Breast epithelium (tissue), 4 donors: ENCODE measurements at regions not wholly inside any gene's neighbourhood (a gene's known extent, or its start where the extent isn't known, plus 50 kb on each side); places are given as distances from the start of the nearest gene placed in this dataset.

Experiments used
- DNase-seq, 2 donors: peaks; one replicate each; pipeline ENCODE4 v3.0.0-alpha.2; 2019; ENCODE audit warnings: low spot score in 2 of 2
- H3K27ac ChIP-seq, 2 donors: fragments of 200-600 bp; sonication (generic) in 1 of 2; one replicate each; pipeline ENCODE4 v1.5.1; 2016 to 2019; ENCODE audit warnings: mild to moderate bottlenecking in 1 of 2
- H3K27me3 ChIP-seq, 2 donors: fragments of 200-600 bp; sonication (generic) in 1 of 2; one replicate each; pipeline versions ENCODE4 v1.5.1 to v1.6.0; 2017 to 2019; ENCODE audit warnings: control low read depth in 1 of 2, mild to moderate bottlenecking in 1 of 2
- H3K36me3 ChIP-seq: fragments of 200-600 bp; one replicate; pipeline ENCODE4 v1.5.1; 2019
- H3K4me1 ChIP-seq, 2 donors: fragments of 200-600 bp; sonication (generic); one replicate each; pipeline ENCODE4 v1.5.1; 2016 to 2019; ENCODE audit warnings: control low read depth in 1 of 2
- H3K4me3 ChIP-seq, 3 donors: fragments of 200-600 bp; sonication (generic); 1 replicate in 2 of 3; 2 replicates in 1 of 3; pipeline ENCODE4 v1.5.1; 2016 to 2019; ENCODE audit warnings: mild to moderate bottlenecking in 3 of 3, moderate library complexity in 2 of 3
- H3K9me3 ChIP-seq, 2 donors: fragments of 200-600 bp; sonication (generic) in 1 of 2; one replicate each; pipeline ENCODE4 v1.5.1; 2016 to 2019; ENCODE audit warnings: control low read depth in 1 of 2
- POLR2A ChIP-seq: fragments of 450-650 bp; IDR thresholded peaks from one replicate; pipeline ENCODE4 v1.6.1; 2016; ENCODE audit warnings: antibody characterized with exemption, mild to moderate bottlenecking, moderate library complexity
- POLR2AphosphoS5 ChIP-seq, 3 donors: sonication (generic); formaldehyde crosslinking; IDR thresholded peaks; one replicate each; pipeline ENCODE4 v1.6.1; 2017; ENCODE audit warnings: antibody characterized with exemption in 3 of 3
- intact Hi-C: fragments of 100-400 bp; cut with DNase I; formaldehyde crosslinking; loops from one replicate; pipeline ENCODE4 v1.15.1; 2023; ENCODE audit warnings: low total_unique reads
- TF ChIP-seq, protein P1 (sequence below), 3 donors: fragments of 450-650 bp; IDR thresholded peaks; one replicate each; pipeline ENCODE4 v1.5.1; 2016 to 2017; ENCODE audit warnings: antibody characterized with exemption in 3 of 3, mild to moderate bottlenecking in 3 of 3, moderate library complexity in 3 of 3

DNA sequence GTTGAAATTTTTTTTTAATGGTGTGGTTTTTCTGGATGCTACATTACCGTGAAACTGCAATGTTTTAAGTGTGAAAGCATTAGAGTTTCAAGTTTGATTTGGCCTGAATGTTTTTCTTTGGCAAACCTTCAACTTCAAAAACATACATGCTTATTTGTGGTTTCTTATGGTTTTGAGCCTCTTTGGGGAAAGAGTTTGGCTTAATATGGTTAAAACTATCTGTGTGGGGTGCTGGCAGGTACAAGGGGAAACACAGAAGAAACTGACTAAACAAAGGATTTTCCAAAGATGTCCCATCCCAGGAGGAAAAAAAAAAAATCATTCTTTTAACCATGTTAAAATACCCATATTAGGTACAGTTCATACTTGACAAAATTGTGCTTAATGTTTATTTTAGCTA, 121.1 kb downstream of the HGF start:
- Histone ChIP-seq H3K27me3 (no peaks in the 10 kb centered on the region), H3K4me3 (no peak overlapping the region), H3K36me3 (no peaks in the 10 kb centered on the region), H3K27ac (no peak overlapping the region), H3K4me1 (no peaks in the 10 kb centered on the region), H3K9me3 (peaks cover 9 to 11% of the 10 kb centered on the region in 2 donors)
- intact Hi-C loops, result no loop called here
- DNase-seq, result no peak
- TF ChIP-seq POLR2AphosphoS5 (IDR thresholded peaks at IDR 0.05) (no peak), POLR2A (no peak)
- TF ChIP-seq, protein P1, sequence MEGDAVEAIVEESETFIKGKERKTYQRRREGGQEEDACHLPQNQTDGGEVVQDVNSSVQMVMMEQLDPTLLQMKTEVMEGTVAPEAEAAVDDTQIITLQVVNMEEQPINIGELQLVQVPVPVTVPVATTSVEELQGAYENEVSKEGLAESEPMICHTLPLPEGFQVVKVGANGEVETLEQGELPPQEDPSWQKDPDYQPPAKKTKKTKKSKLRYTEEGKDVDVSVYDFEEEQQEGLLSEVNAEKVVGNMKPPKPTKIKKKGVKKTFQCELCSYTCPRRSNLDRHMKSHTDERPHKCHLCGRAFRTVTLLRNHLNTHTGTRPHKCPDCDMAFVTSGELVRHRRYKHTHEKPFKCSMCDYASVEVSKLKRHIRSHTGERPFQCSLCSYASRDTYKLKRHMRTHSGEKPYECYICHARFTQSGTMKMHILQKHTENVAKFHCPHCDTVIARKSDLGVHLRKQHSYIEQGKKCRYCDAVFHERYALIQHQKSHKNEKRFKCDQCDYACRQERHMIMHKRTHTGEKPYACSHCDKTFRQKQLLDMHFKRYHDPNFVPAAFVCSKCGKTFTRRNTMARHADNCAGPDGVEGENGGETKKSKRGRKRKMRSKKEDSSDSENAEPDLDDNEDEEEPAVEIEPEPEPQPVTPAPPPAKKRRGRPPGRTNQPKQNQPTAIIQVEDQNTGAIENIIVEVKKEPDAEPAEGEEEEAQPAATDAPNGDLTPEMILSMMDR (IDR thresholded peaks at IDR 0.05), result no peak

DNA sequence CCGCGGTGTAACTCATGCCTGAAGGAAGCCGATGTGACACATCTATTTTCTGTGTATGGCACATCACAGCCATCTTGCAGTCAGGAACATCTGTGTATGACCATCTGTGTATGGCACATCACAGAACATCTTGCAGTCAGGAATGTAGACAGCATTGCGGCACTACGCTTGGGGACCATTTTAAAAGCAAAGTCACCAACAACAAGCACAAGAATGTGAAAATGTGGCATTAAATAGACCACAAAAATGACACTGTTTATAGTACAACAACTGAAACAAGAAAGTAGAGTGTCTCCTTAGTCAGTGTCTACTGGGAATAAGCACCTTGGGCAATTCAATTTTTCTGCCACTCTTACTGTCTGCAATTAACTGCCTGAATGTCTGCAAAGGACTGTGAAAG, 124.4 kb downstream of the HGF start:
- H3K36me3 ChIP-seq, result no peaks in the 10 kb centered on the region

DNA sequence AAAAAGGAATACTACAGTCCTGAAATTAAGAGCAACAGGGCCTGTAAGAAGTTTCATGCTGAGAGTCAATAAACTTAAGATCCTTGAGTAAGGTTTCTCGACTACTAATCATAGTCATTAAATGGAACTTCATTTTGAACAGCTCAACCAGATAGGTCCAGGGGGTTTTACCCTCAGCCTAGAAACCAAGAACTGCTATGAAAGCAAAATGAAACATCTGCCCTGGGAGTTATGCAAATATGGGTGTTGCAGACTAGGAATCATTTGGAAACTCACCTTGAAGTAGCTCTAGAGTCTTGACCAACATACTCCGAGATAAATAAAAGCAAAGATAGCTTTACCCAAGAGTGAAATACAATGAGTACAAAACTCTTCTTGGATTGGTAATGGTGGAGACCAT, 128.0 kb downstream of the HGF start:
- Histone ChIP-seq H3K27ac (no peak overlapping the region), H3K4me3 (no peak overlapping the region), H3K36me3 (no peaks in the 10 kb centered on the region), H3K27me3 (no peaks in the 10 kb centered on the region), H3K9me3 (no peaks in the 10 kb centered on the region), H3K4me1 (no peaks in the 10 kb centered on the region)
- intact Hi-C loops, result no loop called here
- no peak for DNase-seq
- TF ChIP-seq POLR2A (no peak), POLR2AphosphoS5 (IDR thresholded peaks at IDR 0.05) (no peak)
- TF ChIP-seq, protein P1 (IDR thresholded peaks at IDR 0.05), result no peak

More for the DNA sequence above, 124.4 kb downstream of the HGF start:
- Histone ChIP-seq H3K4me3 (no peak overlapping the region), H3K4me1 (no peaks in the 10 kb centered on the region), H3K9me3 (no peaks in the 10 kb centered on the region), H3K27ac (no peak overlapping the region), H3K27me3 (no peaks in the 10 kb centered on the region)
- intact Hi-C loops, result no loop called here
- DNase-seq, result no peak
- TF ChIP-seq, protein P1 (IDR thresholded peaks at IDR 0.05), result no peak
- TF ChIP-seq POLR2AphosphoS5 (IDR thresholded peaks at IDR 0.05), result no peak
- TF ChIP-seq POLR2A, result no peak

DNA sequence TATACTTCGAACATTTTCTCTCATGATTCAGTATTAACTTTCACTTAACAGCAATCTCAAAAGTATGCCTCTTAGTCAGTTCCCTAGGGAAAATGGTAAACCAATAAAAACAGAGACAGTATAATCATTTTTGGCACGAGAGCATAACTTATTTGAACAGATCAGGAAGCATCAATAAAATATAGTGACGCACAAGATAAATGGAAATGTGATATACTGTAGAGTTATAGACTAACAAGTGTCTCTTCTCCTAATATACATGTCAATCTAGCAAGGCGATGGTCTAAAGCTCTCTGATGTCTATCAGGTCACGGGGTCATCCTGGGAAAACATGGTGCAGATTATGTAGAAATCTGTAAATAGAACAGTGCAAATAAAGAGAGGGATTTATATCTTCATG, 131.6 kb downstream of the HGF start:
- H3K36me3 ChIP-seq, result no peaks in the 10 kb centered on the region
- no peak overlapping the region for H3K27ac ChIP-seq
- H3K4me1 ChIP-seq, result no peaks in the 10 kb centered on the region
- H3K27me3 ChIP-seq, result no peaks in the 10 kb centered on the region
- no peak overlapping the region for H3K4me3 ChIP-seq
- no peaks in the 10 kb centered on the region for H3K9me3 ChIP-seq
- intact Hi-C loops, result no loop called here
- TF ChIP-seq POLR2A (no peak), POLR2AphosphoS5 (IDR thresholded peaks at IDR 0.05) (no peak)
- TF ChIP-seq, protein P1 (IDR thresholded peaks at IDR 0.05), result no peak
- no peak for DNase-seq

DNA sequence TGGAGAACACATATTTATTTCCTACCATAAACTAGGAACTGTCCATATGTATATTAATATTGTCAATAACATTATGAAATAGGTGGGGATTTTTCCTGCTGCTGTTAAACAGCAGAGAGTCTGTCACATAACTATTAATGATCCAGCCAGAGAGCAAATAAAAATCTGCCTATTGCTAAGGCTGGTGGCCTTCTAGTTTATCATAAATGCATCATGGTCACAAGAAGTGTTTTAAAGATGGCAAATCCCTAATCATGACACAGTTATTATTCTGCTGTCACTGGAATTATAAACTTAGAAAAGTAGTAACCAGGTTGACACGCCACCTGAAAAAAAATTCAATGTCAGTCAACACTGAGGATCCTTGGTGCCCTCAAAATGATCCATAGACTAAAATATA, 132.3 kb downstream of the HGF start:
- Histone ChIP-seq H3K27me3 (no peaks in the 10 kb centered on the region), H3K36me3 (no peaks in the 10 kb centered on the region), H3K27ac (no peak overlapping the region), H3K4me3 (no peak overlapping the region), H3K4me1 (no peaks in the 10 kb centered on the region), H3K9me3 (no peaks in the 10 kb centered on the region)
- TF ChIP-seq, protein P1 (IDR thresholded peaks at IDR 0.05), result no peak
- TF ChIP-seq POLR2AphosphoS5 (IDR thresholded peaks at IDR 0.05) (no peak), POLR2A (no peak)
- DNase-seq, result no peak
- intact Hi-C loops, result no loop called here
